Activated naive CD8-positive, alpha-beta T cell treated with anti-CD3 and anti-CD28 coated beads for 36 hours (primary cell): ENCODE measurements at regions not wholly inside any gene's neighbourhood (a gene's known extent, or its start where the extent isn't known, plus 50 kb on each side); places are given as distances from the start of the nearest gene placed in this dataset.

Experiments
- DNase-seq: peaks from one replicate; pipeline ENCODE4 v3.0.0; 2021
- H3K27ac Mint-ChIP-seq: one replicate; pipeline ENCODE4 v1.8.0; 2022; ENCODE audit warnings: mild to moderate bottlenecking, moderate library complexity, mixed read lengths
- H3K27me3 Mint-ChIP-seq: one replicate; pipeline ENCODE4 v1.8.0; 2022; ENCODE audit warnings: mild to moderate bottlenecking, mixed read lengths
- H3K36me3 Mint-ChIP-seq: one replicate; pipeline ENCODE4 v1.8.0; 2021; ENCODE audit warnings: mild to moderate bottlenecking, mixed read lengths
- H3K4me1 Mint-ChIP-seq: one replicate; pipeline ENCODE4 v1.8.0; 2021; ENCODE audit warnings: mixed read lengths
- H3K4me3 Mint-ChIP-seq: one replicate; pipeline ENCODE4 v1.8.0; 2022; ENCODE audit warnings: mild to moderate bottlenecking, moderate library complexity, mixed read lengths
- H3K9me3 Mint-ChIP-seq: one replicate; pipeline ENCODE4 v1.8.0; 2022; ENCODE audit warnings: mixed read lengths

- no peak overlapping the region for H3K27ac Mint-ChIP-seq
- no peaks in the 10 kb centered on the region for H3K9me3 Mint-ChIP-seq
- H3K4me1 Mint-ChIP-seq: peaks cover 5% of the 10 kb centered on the region
- no peak overlapping the region for H3K4me3 Mint-ChIP-seq
- no peaks in the 10 kb centered on the region for H3K27me3 Mint-ChIP-seq
- DNase-seq: no peak
- H3K36me3 Mint-ChIP-seq: no peaks in the 10 kb centered on the region
Measured at GRCh38 chr3:186487819-186488218, 56.4 kb downstream of the CRYGS start.

- Mint-ChIP-seq H3K27me3 (no peaks in the 10 kb centered on the region), H3K4me1 (peaks cover 5% of the 10 kb centered on the region), H3K4me3 (no peak overlapping the region), H3K27ac (no peak overlapping the region), H3K36me3 (no peaks in the 10 kb centered on the region), H3K9me3 (no peaks in the 10 kb centered on the region)
- DNase-seq: no peak
Measured at GRCh38 chr3:186487037-186487436, 57.1 kb downstream of the CRYGS start.

- no peak overlapping the region for H3K4me3 Mint-ChIP-seq
- H3K27me3 Mint-ChIP-seq: no peaks in the 10 kb centered on the region
Measured at GRCh38 chr3:186483611-186484340, 60.4 kb downstream of the CRYGS start.

GRCh38 chr3:186481526-186481925, 62.7 kb downstream of the CRYGS start:
- Mint-ChIP-seq H3K4me3 (no peak overlapping the region), H3K36me3 (no peaks in the 10 kb centered on the region), H3K4me1 (peaks cover 8% of the 10 kb centered on the region), H3K9me3 (no peaks in the 10 kb centered on the region), H3K27me3 (no peaks in the 10 kb centered on the region), H3K27ac (no peak overlapping the region)
- no peak for DNase-seq

More at GRCh38 chr3:186483611-186484340, 60.4 kb downstream of the CRYGS start:
- Mint-ChIP-seq H3K9me3 (no peaks in the 10 kb centered on the region), H3K27ac (no peak overlapping the region), H3K4me1 (peaks cover 6% of the 10 kb centered on the region), H3K36me3 (no peaks in the 10 kb centered on the region)
- DNase-seq: no peak

- DNase-seq: no peak
- peaks cover 8% of the 10 kb centered on the region for H3K4me1 Mint-ChIP-seq
- H3K27me3 Mint-ChIP-seq: no peaks in the 10 kb centered on the region
- no peaks in the 10 kb centered on the region for H3K9me3 Mint-ChIP-seq
- H3K4me3 Mint-ChIP-seq: no peak overlapping the region
- no peak overlapping the region for H3K27ac Mint-ChIP-seq
- no peaks in the 10 kb centered on the region for H3K36me3 Mint-ChIP-seq
Measured at GRCh38 chr3:186477876-186478275, 66.3 kb downstream of the CRYGS start.

- peak overlapping the region; percentile 43 for H3K4me3 Mint-ChIP-seq
- peaks cover 8% of the 10 kb centered on the region for H3K4me1 Mint-ChIP-seq
- H3K27me3 Mint-ChIP-seq: no peaks in the 10 kb centered on the region
- no peak for DNase-seq
- H3K36me3 Mint-ChIP-seq: no peaks in the 10 kb centered on the region
- no peak overlapping the region for H3K27ac Mint-ChIP-seq
- no peaks in the 10 kb centered on the region for H3K9me3 Mint-ChIP-seq
Measured at GRCh38 chr3:186477033-186477432, 67.1 kb downstream of the CRYGS start.

- H3K9me3 Mint-ChIP-seq: no peaks in the 10 kb centered on the region
- no peak for DNase-seq
- H3K27me3 Mint-ChIP-seq: no peaks in the 10 kb centered on the region
- no peak overlapping the region for H3K27ac Mint-ChIP-seq
- peaks cover 7% of the 10 kb centered on the region for H3K4me1 Mint-ChIP-seq
- no peaks in the 10 kb centered on the region for H3K36me3 Mint-ChIP-seq
- peak overlapping the region; percentile 43 for H3K4me3 Mint-ChIP-seq
Measured at GRCh38 chr3:186476541-186476940, 67.6 kb downstream of the CRYGS start.

- DNase-seq: no peak
- H3K9me3 Mint-ChIP-seq: no peaks in the 10 kb centered on the region
- no peaks in the 10 kb centered on the region for H3K36me3 Mint-ChIP-seq
- H3K4me3 Mint-ChIP-seq: no peak overlapping the region
- H3K4me1 Mint-ChIP-seq: peaks cover 5% of the 10 kb centered on the region
- no peak overlapping the region for H3K27ac Mint-ChIP-seq
- no peaks in the 10 kb centered on the region for H3K27me3 Mint-ChIP-seq
Measured at GRCh38 chr3:186476044-186476468, 68.1 kb downstream of the CRYGS start.

GRCh38 chr3:186473166-186473565, 71.0 kb downstream of the CRYGS start:
- no peaks in the 10 kb centered on the region for H3K27me3 Mint-ChIP-seq
- H3K27ac Mint-ChIP-seq: no peak overlapping the region
- no peaks in the 10 kb centered on the region for H3K36me3 Mint-ChIP-seq
- no peak for DNase-seq
- no peak overlapping the region for H3K4me3 Mint-ChIP-seq
- H3K4me1 Mint-ChIP-seq: peaks cover 5% of the 10 kb centered on the region
- H3K9me3 Mint-ChIP-seq: no peaks in the 10 kb centered on the region

GRCh38 chr3:186472456-186473008, 71.6 kb downstream of the CRYGS start:
- H3K4me3 Mint-ChIP-seq: no peak overlapping the region
- no peaks in the 10 kb centered on the region for H3K9me3 Mint-ChIP-seq
- no peaks in the 10 kb centered on the region for H3K27me3 Mint-ChIP-seq
- H3K36me3 Mint-ChIP-seq: no peaks in the 10 kb centered on the region
- peaks cover 5% of the 10 kb centered on the region for H3K4me1 Mint-ChIP-seq
- no peak for DNase-seq
- no peak overlapping the region for H3K27ac Mint-ChIP-seq

GRCh38 chr3:186471771-186472170, 72.4 kb downstream of the CRYGS start:
- Mint-ChIP-seq H3K9me3 (no peaks in the 10 kb centered on the region), H3K36me3 (no peaks in the 10 kb centered on the region), H3K27ac (no peak overlapping the region), H3K27me3 (no peaks in the 10 kb centered on the region), H3K4me3 (no peak overlapping the region), H3K4me1 (peaks cover 1% of the 10 kb centered on the region)
- no peak for DNase-seq

GRCh38 chr3:186469525-186469924, 74.7 kb downstream of the CRYGS start:
- H3K9me3 Mint-ChIP-seq: no peaks in the 10 kb centered on the region
- no peak for DNase-seq
- no peak overlapping the region for H3K4me3 Mint-ChIP-seq
- peaks cover 2% of the 10 kb centered on the region for H3K4me1 Mint-ChIP-seq
- no peak overlapping the region for H3K27ac Mint-ChIP-seq
- H3K36me3 Mint-ChIP-seq: no peaks in the 10 kb centered on the region
- H3K27me3 Mint-ChIP-seq: no peaks in the 10 kb centered on the region

- Mint-ChIP-seq H3K4me3 (no peak overlapping the region), H3K36me3 (no peaks in the 10 kb centered on the region), H3K27me3 (no peaks in the 10 kb centered on the region), H3K9me3 (no peaks in the 10 kb centered on the region), H3K27ac (no peak overlapping the region), H3K4me1 (peaks cover 2% of the 10 kb centered on the region)
- no peak for DNase-seq
Measured at GRCh38 chr3:186467969-186468368, 76.2 kb downstream of the CRYGS start.

- H3K27me3 Mint-ChIP-seq: no peaks in the 10 kb centered on the region
- no peak overlapping the region for H3K4me3 Mint-ChIP-seq
- peaks cover 2% of the 10 kb centered on the region for H3K4me1 Mint-ChIP-seq
- H3K27ac Mint-ChIP-seq: no peak overlapping the region
- no peaks in the 10 kb centered on the region for H3K36me3 Mint-ChIP-seq
- no peaks in the 10 kb centered on the region for H3K9me3 Mint-ChIP-seq
- DNase-seq: no peak
Measured at GRCh38 chr3:186466391-186466974, 77.7 kb downstream of the CRYGS start.

GRCh38 chr3:186465508-186465907, 78.7 kb downstream of the CRYGS start:
- Mint-ChIP-seq H3K27ac (no peak overlapping the region), H3K36me3 (no peaks in the 10 kb centered on the region), H3K9me3 (no peaks in the 10 kb centered on the region), H3K27me3 (no peaks in the 10 kb centered on the region), H3K4me3 (no peak overlapping the region), H3K4me1 (peaks cover 6% of the 10 kb centered on the region)
- no peak for DNase-seq
